HG03342 (cell line): ENCODE measurements at regions not wholly inside any gene's neighbourhood (a gene's known extent, or its start where the extent isn't known, plus 50 kb on each side); places are given as distances from the start of the nearest gene placed in this dataset.

Source experiments
- ATAC-seq: cut with Tn5 transposase; IDR thresholded peaks from one replicate; pipeline ENCODE4 v1.9.1; 2021; ENCODE audit warnings: mild to moderate bottlenecking, moderate library complexity; ENCODE audit not compliant: unreplicated experiment

GRCh38 chr11:90913131-90913668 lies 690.4 kb upstream of the CHORDC1 start:
- no peak for ATAC-seq

GRCh38 chr11:90912631-90913030 lies 689.8 kb upstream of the CHORDC1 start:
- ATAC-seq = no peak

- no peak for ATAC-seq
Measured at GRCh38 chr11:90911192-90911591, 688.3 kb upstream of the CHORDC1 start.

DNA sequence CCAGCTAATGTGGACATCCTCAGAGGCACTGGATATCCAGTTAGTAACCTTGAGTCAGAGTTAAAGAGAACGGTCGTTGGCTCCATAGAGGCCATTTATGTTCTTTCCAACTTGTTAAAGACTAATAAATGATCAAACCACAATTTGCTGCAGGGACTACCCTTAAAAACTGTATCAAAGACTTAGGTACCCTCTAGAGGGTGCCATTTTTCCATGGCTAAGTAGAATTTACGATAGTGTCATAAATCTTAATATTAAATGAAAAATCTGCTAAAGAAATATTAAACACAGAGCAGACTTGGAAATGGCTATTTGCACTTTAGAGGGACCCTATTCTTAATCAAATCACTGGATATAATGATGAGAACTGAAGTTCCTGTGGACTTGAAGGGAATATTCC lies 685.2 kb upstream of the CHORDC1 start:
- ATAC-seq = no peak

DNA sequence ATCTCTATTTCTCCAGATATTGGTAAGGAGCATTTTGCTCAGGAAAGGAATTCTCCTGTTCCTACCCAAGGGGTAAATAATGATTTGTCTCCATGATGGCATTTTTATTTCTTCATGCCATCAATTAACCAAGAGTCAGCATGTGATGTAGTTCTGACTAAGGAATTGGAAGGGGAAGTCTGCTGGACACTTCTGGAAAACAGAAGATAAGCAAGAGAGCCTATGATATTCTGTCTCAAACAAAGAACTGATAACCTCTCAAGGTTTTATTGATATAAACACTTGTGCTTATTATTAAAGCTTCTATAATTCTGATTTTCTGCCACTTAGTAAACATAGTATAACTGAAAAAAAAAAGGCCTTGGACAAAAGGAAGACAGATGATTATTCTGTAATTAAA lies 673.0 kb upstream of the CHORDC1 start:
- no peak for ATAC-seq

GRCh38 chr11:90890347-90890746 lies 667.5 kb upstream of the CHORDC1 start:
- no peak for ATAC-seq

DNA sequence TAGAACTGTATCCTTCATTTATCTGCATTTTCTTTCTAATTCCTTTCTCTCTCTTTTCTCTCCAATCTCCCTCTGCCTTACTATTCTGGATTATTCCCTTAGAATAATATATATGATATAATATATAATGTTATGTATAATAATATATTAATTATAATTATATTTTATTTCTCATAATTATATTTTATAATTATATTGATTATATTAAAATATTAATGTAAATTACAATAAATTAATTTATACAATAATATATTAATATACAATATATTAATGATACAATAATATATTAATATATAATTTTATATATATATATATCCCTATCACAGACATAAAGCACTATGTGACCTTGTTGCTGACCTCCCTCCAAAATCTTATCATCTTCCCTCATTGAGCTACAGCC lies 661.3 kb upstream of the CHORDC1 start:
- no peak for ATAC-seq

DNA sequence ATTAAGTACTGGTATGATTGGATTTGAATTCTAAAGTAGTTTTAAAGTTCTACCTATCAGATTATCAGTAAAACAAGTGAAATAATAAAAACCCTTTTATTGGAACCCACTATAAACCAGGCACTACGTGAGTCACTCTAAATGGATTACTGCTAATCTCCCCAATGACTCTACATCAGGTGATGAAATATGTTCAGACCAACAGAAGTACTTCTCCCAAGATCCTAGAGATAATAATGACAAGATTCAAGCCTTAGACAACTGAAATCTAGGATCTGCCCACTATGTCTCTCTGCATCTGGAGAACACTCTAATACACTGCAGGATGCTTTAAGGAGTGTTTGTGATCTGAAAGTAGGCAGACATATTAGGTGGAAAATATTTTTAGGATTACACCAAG lies 652.1 kb upstream of the CHORDC1 start:
- ATAC-seq = no peak

DNA sequence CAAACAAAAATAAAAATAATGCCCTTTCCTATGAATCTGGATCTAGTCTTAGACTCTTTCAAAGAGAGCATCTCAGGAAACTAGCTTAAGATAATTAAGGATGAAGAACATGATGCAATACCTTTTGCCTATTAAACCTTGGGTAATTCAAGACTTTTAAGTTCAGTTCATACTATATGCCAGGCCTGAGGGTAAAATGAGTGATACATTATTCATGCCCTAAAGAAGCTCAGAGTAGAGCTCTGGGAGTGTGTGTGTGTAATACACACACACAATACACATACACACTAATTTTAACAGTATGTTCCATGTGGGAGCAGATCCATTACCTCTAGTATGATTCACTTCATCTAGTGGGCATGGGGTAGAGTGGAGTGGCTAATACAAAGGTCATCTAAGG lies 651.4 kb upstream of the CHORDC1 start:
- no peak for ATAC-seq

DNA sequence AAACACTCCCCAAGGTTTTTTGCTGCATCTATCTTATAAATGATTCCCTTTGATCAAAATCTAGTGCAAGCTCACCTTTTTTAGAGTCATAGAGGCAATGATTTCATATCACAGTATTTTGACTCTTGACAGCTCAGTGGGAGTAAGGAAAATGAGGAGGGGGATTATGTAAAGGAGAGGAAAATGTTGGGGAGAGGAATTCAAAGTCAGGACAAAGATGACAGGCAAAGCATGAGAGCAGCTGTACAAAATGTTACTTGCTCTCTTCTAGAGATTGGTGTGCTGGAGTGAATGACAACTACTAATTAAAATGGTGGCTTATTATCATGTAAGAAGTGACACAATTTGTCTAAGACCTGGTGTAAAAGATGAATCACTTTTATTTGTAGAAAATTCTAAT lies 644.6 kb upstream of the CHORDC1 start:
- ATAC-seq = no peak

- no peak for ATAC-seq
Measured at GRCh38 chr11:90856790-90857189, 633.9 kb upstream of the CHORDC1 start.

DNA sequence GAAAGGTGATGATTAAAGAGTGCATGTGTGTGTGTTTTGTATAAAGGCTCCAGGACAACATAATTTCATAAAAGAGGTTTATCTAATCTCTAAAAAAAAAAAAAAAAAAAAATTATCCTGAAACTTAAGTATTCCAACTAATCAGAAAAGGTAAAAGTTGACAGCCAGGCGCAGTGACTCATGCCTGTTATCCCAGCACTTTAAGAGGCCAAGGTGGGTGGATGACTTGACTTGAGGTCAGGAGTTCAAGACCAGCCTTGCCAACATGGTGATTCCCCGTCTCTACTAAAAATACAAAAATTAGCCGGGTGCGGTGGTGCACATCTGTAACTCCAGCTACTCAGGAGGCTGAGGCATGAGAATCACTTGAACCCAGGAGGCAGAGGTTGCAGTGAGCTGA lies 632.7 kb upstream of the CHORDC1 start:
- ATAC-seq = no peak

DNA sequence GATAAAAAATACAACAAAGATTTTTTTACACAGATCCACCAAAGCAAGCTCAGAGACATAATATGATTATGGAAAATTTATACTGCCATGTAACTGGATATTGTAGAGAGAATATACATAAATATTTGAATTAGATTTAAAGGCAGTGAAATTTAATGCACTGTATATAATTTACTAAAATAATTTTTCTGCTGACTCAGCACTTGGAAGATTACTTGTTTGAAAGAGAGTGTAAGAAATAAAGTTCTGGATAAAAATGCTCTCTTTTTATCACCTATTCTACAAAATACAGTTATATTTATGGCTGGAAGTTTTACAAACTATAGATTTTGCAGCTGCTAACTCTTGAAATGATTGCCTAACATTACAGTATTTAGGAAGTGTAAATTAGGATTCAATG lies 628.3 kb upstream of the CHORDC1 start:
- ATAC-seq = no peak

DNA sequence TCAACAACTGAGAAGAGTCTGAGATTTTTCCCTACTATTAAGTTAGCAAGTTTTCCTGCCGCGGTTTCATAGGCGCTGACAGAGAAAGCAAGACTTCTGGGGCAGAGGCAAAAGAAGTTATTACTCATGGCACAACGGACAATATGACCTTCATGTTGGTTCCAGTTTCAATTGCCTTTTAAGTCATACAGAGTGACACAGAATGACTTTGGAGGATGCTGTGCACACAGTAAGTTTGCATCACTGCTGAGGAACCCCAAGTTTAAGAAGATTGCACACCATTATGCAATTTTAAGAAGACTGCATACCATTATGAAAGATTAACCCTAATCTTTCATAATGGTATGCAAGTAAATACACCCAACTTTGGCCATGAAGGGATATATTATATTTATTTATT lies 626.5 kb upstream of the CHORDC1 start:
- ATAC-seq = no peak

GRCh38 chr11:90847268-90847886 lies 624.5 kb upstream of the CHORDC1 start:
- ATAC-seq = no peak

- ATAC-seq = no peak
Measured at GRCh38 chr11:90846628-90847027, 623.8 kb upstream of the CHORDC1 start.

- no peak for ATAC-seq
Measured at GRCh38 chr11:90845799-90846198, 623.0 kb upstream of the CHORDC1 start.

- ATAC-seq = no peak
Measured at GRCh38 chr11:90845126-90845525, 622.3 kb upstream of the CHORDC1 start.

- ATAC-seq = no peak
Measured at GRCh38 chr11:90844041-90844440, 621.2 kb upstream of the CHORDC1 start.

GRCh38 chr11:90842681-90843080 lies 619.8 kb upstream of the CHORDC1 start:
- no peak for ATAC-seq

GRCh38 chr11:90840071-90840470 lies 617.2 kb upstream of the CHORDC1 start:
- ATAC-seq = no peak

- ATAC-seq = no peak
Measured at GRCh38 chr11:90836031-90836430, 613.2 kb upstream of the CHORDC1 start.

- no peak for ATAC-seq
Measured at GRCh38 chr11:90823446-90823845, 600.6 kb upstream of the CHORDC1 start.
